HFFc6 (cell line): ENCODE measurements at regions not wholly inside any gene's neighbourhood (a gene's known extent, or its start where the extent isn't known, plus 50 kb on each side); places are given as distances from the start of the nearest gene placed in this dataset.

ENCODE experiments used
- DNase-seq: peaks from one replicate; pipeline ENCODE4 v3.0.0-alpha.2; 2018
- H3K27ac Mint-ChIP-seq: 2 replicates; pipeline ENCODE4 v1.8.0; 2020; ENCODE audit warnings: mild to moderate bottlenecking, mixed read lengths
- H3K27me3 Mint-ChIP-seq: 2 replicates; pipeline ENCODE4 v1.8.0; 2021; ENCODE audit warnings: mild to moderate bottlenecking, moderate library complexity, mixed read lengths; ENCODE audit not compliant: insufficient read depth
- H3K36me3 Mint-ChIP-seq: 2 replicates; pipeline ENCODE4 v1.8.0; 2021; ENCODE audit warnings: low read depth, mixed read lengths
- H3K4me1 Mint-ChIP-seq: 2 replicates; pipeline ENCODE4 v1.8.0; 2020; ENCODE audit warnings: low read depth, mixed read lengths
- H3K4me3 Mint-ChIP-seq: 2 replicates; pipeline ENCODE4 v1.8.0; 2020; ENCODE audit warnings: mild to moderate bottlenecking, moderate library complexity, mixed read lengths
- H3K9me3 Mint-ChIP-seq: 2 replicates; pipeline ENCODE4 v1.8.0; 2020; ENCODE audit warnings: mild to moderate bottlenecking, mixed read lengths
- CTCF ChIP-seq: fragments of 200-600 bp; sonication (generic); IDR thresholded peaks from 2 replicates; pipeline ENCODE4 v1.5.0; 2021; ENCODE audit warnings: antibody characterized with exemption, mild to moderate bottlenecking

- H3K27ac Mint-ChIP-seq = no peak overlapping the region
- no peak for TF ChIP-seq CTCF
- no peak overlapping the region for H3K4me3 Mint-ChIP-seq
- H3K4me1 Mint-ChIP-seq = no peaks in the 10 kb centered on the region
- H3K9me3 Mint-ChIP-seq = peaks cover 16% of the 10 kb centered on the region; the same call in 1 of the 2 replicates
- no peaks in the 10 kb centered on the region for H3K36me3 Mint-ChIP-seq
- no peak for DNase-seq
- H3K27me3 Mint-ChIP-seq = 0 out of 2 replicates have a peak, but pooled peaks cover 2% of the 10 kb centered on the region
Measured at GRCh38 chr7:10468908-10469307, 504.8 kb upstream of the PHF14 start.

- no peak for DNase-seq
- H3K27me3 Mint-ChIP-seq = 0 out of 2 replicates have a peak, but pooled peaks cover 2% of the 10 kb centered on the region
- H3K4me1 Mint-ChIP-seq = no peaks in the 10 kb centered on the region
- H3K36me3 Mint-ChIP-seq = no peaks in the 10 kb centered on the region
- no peak for TF ChIP-seq CTCF
- H3K9me3 Mint-ChIP-seq = peaks cover 16% of the 10 kb centered on the region; the same call in 1 of the 2 replicates
- H3K4me3 Mint-ChIP-seq = no peak overlapping the region
- no peak overlapping the region for H3K27ac Mint-ChIP-seq
Measured at GRCh38 chr7:10469476-10469875, 504.2 kb upstream of the PHF14 start.

GRCh38 chr7:10471280-10472058, 502.2 kb upstream of the PHF14 start:
- no peak for TF ChIP-seq CTCF

GRCh38 chr7:10472115-10472514, 501.6 kb upstream of the PHF14 start:
- no peak for TF ChIP-seq CTCF
- Mint-ChIP-seq H3K36me3 (no peaks in the 10 kb centered on the region), H3K4me3 (no peak overlapping the region), H3K4me1 (no peaks in the 10 kb centered on the region), H3K27ac (no peak overlapping the region), H3K9me3 (peaks cover 25% of the 10 kb centered on the region), H3K27me3 (0 out of 2 replicates have a peak, but pooled peaks cover 2% of the 10 kb centered on the region)
- no peak for DNase-seq

More at GRCh38 chr7:10471280-10472058, 502.2 kb upstream of the PHF14 start:
- Mint-ChIP-seq H3K27me3 (0 out of 2 replicates have a peak, but pooled peaks cover 2% of the 10 kb centered on the region), H3K4me3 (no peak overlapping the region), H3K9me3 (peaks cover 22% of the 10 kb centered on the region), H3K4me1 (no peaks in the 10 kb centered on the region), H3K36me3 (no peaks in the 10 kb centered on the region), H3K27ac (no peak overlapping the region)
- DNase-seq = no peak

GRCh38 chr7:10473569-10473968, 500.1 kb upstream of the PHF14 start:
- Mint-ChIP-seq H3K9me3 (peaks cover 37% of the 10 kb centered on the region), H3K4me3 (no peak overlapping the region), H3K27ac (no peak overlapping the region), H3K27me3 (no peaks in the 10 kb centered on the region), H3K36me3 (no peaks in the 10 kb centered on the region), H3K4me1 (no peaks in the 10 kb centered on the region)
- no peak for TF ChIP-seq CTCF
- DNase-seq = no peak
